Muscle of back (tissue), 3 donors: ENCODE measurements at regions not wholly inside any gene's neighbourhood (a gene's known extent, or its start where the extent isn't known, plus 50 kb on each side); places are given as distances from the start of the nearest gene placed in this dataset.

Experiments
- DNase-seq, 3 donors: peaks; one replicate each; pipeline versions ENCODE4 v3.0.0 to v3.0.0-alpha.2; 2013

DNA sequence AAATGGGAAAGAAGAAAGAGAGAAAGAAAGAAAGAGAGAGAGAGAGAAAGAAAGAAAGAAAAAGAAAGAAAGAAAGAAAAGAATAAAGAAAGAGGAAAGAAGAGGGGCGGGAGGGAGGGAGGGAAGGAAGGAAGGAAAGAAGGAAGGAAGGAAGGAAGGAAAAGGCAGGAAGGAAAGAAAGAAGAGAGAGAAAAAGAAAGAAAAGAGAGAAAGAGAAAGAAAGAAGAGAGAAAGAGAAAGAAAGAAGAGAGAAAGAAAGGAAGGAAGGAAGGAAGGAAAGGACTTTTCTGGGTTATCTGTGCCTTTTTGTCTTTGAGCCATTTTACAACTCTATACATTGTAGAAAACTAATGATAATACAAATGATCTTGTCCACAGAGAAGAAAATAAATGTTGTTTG, 136.6 kb upstream of the SMAD3 start:
- DNase-seq: no peak

DNA sequence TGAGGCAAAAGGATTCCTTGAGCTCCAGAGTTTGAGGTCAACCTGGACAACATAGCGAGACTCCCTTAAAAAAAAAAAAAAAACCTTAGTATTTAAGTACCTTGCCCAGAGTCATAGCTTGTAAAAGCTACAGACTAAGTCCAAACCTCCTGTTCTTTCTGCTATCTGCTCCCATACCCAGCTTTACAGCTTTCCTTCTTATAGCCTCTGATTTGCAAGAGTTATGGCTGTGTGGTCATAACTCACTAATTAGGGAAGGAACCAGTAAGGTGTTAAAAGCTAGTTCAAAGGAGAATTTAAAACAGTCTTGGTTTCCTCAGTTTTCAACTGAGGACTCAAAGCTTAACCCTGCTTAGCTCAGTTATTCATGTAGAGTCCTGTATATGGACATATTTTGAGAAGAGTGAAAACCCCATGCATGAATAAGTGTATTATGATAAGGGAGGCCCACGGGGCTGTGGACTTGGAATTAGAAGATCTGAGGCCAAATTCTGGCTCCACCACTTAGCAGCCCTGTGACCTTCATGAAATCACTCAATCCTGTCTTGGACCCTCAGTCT, 135.5 kb upstream of the SMAD3 start:
- DNase-seq: no peak

DNA sequence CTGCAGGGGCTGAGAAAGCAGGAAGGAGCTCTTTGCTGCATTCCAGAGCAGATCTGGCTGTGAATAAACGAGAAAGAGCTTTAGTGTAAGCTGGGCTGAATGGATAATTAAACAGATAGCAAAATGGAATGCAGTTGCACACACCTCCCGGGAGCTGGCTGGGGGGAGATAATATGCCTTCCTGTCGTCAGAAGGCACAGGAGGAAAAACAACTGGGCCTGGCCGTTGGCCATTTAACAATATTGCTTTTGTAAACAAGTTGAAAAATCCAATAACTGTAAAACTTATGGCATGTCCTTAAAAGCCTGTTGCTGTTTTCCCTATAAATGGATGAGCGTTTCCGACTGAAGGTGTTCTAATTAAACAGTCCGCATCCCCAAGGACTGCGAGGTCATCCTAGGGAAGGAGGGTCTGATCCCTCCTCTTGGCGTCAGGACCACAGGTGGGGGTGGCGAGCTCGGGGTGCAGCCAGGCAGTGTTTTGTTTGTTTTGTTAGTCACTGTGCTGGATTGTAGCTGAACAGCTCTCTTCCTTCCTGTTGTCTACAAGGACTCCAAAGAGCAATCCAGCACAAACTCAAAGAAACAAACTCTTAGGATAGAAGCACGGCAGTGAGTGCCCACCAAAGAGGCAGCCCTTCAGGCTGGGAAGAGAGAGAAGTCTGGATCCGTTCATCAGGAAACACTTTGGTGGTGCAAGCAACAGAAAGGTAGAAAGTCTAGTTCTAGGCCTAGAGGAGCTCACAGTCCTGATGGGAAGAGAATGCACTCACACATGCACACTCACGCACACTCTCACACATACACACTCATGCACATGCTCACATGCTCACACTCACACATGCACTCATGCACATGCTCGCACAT, 133.4 kb upstream of the SMAD3 start:
- DNase-seq: peak in 2 of 3 donors; percentile 38 to 48

DNA sequence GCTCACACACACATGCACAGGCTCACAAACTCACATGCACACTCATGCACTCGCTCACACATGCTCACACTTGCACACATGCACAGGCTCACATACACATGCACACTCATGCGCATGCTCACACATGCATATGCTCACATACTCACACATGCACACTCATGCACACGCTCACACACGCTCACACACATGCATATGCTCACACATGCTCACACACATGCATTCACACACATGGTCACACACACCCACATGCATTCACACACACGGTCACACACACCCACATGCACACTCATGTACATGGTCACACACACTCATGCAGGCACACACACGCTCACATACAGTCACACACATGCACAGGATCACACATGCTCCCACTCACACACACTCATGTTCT, 132.8 kb upstream of the SMAD3 start:
- no peak for DNase-seq

DNA sequence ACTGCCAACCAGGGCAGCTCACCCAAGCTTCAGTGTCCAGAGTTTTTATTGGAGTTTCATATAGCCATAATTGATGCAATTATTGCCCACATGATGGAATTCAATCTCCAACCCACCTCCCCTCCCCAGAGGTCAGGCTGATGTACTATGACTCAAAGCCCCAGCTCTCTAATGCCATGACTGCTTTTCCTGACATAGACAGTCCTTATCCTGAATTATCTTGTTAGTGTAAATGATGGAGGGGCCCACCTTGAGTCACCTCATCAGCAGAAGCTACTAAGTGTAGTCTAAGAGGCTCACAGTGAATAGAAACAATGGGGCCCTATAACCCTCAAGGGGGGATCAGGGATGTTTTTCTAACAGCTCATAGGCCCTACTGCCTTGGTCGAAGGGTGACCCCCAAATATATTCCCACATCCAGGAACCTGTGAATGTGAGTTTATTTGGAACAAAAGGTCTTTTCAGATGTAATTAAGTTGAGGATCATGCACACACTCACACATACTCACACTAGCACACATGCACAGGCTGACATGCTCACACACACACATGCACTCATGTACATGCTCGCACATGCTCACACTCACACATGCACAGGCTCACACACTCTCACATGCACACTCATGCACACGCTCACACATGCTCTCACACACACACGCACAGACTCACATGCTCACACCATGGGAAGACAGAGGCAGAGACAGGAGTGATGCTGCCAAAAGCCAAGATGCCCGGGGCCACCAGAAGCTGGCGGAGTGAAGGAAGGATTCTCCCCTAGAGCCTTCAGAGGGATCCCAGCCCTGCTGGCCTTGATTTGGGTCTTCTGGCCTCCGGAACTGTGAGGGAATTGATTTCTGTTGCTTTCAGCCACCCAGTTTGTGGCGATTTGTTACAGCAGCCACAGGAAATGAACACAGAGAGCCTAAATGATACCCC, 131.2 kb upstream of the SMAD3 start:
- no peak for DNase-seq

DNA sequence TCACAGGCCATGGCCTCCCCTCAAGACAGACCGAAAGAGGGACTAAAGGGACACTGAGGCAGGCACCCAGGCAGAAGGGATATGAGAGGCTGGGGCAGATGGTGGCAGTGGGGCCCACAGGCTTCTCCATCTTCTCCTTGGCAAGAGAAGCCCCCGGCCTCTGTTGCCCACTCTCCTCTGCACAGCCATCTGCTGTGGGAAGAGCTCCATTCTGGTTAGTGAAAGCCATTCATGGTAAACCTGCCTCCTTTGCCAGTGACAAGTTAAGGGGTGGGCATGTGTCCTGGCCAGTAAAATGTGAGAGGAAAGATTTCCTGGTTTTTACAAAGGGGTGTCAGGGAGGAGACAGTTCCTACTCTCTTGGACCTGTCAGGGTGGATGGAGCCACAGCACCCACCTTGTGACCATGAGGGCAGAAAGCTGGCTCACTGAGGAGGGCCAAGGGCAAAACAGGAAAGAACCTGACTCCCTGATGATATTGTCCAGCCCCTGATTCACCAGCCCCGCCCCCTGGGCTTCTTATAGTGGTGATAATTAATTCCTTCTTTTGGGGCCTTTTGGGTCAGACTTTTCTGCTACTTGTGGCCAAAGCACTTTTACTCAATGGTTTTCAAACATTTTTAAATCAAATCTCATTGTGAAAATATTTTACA, 130.4 kb upstream of the SMAD3 start:
- no peak for DNase-seq

DNA sequence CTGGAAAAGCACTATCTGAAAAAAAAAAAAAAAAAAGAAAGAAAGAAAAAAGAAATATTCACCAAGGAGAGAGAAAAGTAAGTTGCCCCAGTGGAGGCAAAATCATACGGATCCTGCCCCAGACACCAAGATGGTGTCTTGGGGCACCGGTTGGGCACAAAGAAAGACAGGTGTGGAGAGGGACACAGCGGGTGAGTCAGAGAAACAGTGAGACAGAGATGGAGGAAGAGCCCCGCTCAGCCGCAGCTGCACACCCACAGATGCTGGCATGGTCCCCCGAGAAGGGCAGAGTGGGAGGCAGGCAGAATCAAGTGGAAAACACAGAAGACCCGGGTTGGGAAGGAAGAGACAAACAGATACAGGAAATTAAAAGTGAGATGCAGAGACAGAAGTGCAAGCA, 129.7 kb upstream of the SMAD3 start:
- DNase-seq: no peak

DNA sequence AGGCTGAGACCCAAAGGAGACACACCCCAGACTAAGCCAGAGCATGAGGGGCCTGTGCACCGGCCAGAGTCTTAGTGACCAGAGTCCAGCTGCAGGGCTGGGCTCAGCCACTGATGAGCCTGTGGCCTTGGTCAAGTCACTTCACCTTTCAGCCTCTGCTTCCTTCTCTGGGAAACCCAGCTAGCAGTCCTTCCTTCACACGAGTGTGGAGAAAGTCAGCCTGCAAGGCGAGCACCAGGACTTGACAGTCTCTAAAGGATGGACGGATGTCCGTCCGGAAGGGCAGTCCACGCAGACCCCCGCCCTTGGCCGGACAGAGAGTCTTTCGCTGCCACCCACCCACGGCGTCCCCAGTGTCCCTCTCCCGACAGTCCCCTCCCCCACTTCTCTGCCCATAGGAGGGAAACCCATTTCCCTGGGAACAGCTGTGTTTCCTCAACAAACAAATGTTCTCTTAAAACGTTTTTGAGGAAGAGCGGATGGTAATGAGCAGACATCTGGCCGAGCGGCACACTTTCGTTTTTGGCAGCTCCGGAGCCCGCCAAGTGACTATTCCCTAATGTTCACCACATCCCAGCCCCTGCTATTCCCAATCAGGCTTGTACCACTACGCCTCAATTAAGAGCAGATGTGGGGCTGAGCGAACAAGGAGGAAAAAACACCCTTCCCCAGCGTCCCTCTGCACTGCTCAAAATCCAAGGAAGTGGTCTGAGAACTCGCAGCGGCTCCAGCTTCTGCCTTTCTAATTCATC, 129.1 kb upstream of the SMAD3 start:
- peak; percentile 59 to 91 (median 69) for DNase-seq

DNA sequence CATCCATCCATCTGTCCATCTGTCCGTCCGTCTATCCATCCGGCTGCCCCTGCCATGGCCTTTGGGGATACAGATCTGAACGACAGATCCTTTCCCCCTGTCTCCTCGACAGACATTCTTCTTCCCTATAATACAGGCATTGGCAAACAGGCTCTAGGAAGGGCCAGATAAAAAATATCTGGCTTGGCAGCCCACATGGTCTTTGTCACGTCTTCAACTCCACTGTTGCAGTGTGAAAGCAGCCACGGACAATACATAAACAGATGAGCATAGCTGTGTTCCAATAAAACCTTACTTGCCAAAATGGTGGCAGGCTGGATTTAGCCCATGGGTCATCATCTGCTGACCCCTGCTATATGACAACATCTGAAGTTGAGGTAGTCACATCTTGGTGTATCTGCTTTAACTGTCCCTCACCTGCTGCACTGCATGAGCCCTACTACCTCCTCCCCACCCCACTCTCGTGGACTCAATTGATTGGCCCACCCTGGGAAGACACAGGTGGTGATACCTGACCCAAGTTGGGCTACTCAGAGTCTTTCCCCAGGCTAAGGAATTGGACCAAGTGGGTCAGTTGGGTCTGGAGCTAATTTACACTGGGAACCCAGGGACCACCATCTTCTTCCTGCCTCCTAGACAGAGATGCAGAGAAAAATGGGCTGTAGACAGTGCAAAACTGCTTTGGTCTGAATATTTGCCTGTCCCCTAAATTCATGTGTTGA, 128.4 kb upstream of the SMAD3 start:
- DNase-seq: no peak

DNA sequence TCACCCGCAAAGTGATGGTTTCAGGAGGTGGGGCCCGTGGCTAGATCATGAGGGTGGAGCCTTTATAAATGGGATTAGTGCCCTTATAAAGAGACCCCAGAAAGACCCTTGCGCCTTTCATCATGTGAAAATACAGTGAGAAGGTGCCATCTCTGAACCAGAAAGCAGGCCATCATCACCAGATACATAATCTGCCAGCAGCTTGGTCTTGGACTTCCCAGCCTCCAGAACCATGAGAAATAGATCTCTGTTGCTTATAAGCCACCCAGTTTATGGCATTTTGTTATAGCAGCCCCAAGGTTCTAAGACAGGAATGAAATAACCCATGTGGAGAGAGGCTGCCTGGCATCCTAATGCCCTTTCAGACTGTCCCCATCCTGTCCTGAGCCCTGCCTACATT, 127.8 kb upstream of the SMAD3 start:
- no peak for DNase-seq

DNA sequence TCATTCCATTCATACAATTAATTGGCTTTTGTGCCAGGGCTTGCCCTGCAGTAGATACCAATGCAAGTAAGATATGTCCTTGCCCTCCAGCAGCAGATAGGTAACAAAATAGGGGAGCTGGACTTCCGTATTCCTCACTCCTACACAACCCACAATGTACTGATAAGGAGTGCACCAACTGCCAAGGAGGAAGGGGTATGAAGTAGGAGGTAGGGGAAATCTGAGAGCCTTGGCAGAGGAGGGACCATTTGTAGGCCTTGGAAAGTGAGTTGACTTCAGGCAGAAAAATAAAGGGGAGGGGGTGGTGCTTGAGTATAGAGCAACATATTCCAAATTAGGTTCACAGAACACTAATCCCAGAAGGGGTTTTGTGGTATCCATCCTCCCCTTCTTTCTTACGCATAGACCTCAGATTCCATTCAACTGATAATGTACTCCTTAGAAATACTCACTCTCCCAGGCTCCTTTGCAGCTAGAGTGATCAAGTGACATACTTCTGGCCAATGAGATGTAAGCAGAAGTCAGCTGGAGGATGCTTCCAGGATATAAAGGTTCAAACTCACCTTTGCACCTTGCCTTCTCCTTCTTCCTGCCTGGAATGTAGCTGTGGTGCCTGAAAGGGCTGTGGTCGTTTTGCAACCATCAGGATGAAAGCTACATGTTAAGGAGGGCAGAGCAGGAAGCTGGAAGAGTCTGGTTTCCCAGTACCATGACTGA, 127.1 kb upstream of the SMAD3 start:
- DNase-seq: no peak

DNA sequence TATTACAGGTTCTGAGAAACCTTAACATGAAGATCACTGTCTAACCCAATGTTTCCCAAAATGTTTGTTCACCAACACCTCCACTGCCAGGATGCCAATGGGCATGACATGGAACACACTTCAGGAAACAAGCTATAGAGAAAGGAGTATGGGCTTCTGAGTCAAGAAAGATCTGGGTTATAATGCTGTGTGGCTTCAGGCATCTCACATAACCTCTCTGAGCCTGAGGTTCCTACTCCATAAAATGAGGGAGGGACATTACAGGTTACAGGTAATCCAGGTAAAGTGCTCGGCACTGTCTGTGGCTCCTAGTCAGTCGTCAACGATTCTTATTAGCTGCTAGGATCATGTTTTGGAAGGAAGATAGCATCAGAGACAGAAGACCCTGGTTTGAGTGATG, 126.4 kb upstream of the SMAD3 start:
- no peak for DNase-seq

DNA sequence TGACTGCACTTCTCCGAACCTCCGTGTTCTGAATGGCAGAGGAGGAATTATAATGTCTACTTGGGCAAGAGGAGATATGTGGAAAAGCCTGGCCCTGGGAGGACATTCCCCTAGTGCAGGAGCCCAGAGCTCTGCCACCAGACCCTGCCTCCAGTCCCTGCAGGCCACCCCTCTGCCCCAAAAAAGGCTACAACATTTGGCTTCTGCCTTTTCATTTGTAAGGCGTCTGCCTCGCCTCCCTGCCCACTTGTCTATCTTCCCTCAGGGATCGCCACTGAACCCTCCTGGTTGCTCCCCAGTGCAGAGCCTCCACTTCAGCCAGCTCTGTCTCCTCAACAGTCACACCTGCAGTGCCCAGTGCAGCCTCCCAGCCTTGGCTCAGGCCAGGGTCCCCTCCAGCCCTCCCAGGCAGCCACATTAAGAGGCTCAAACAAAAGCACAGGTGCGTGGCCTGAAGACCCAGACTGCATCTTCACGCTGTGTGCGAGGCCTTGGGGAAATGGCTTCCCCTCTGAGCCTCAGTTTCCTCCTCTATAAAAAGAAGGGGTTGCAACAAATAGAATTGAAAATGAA, 125.9 kb upstream of the SMAD3 start:
- DNase-seq: no peak

DNA sequence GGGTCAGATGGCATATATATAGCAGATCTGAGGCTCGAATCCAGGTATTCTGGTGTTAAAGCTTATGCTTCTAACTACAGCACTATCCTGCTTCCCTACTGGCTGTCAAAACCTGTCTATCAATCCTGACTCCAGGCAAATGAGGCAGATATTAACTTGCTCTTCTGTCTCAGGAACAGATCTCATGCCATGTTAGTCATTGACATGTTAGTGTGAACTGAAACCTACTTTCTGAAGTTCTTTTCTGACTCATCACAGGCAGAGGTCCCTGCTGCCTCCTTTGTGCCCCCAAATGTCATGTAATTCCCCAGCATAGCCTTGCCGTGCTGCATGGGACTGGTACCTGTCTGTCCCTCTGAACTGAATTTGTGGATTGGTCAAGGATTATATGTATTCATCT, 125.0 kb upstream of the SMAD3 start:
- DNase-seq: no peak

DNA sequence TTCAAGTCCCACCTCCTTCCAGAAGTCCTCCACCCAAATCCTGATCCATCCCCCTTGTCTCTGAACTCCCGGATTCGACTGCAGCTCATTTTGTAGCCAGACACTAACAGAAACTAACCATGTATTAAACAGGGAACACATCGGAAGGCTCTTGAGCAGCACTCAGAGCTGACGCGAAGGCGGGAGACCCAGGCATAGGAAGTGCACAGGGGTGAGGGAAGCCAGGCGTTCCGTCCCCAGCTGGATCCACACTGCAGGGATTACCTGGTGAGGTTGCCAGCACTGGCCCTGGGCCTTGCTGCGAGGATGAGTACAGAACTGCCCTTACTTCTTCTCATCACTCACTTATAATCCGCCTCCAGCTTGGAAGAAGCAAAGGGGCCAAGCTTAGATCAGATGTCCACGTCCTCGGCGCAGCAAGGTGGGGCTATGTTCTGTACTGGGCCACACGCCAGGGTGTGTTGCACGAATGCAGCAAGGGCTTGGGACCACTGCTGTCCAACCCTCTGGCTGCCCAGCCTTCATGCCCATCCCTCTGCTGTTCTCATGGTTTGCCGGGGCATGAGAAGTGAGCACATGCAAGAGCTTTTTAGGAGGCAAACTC, 124.2 kb upstream of the SMAD3 start:
- DNase-seq: peak; percentile 35 to 88 (median 69)

DNA sequence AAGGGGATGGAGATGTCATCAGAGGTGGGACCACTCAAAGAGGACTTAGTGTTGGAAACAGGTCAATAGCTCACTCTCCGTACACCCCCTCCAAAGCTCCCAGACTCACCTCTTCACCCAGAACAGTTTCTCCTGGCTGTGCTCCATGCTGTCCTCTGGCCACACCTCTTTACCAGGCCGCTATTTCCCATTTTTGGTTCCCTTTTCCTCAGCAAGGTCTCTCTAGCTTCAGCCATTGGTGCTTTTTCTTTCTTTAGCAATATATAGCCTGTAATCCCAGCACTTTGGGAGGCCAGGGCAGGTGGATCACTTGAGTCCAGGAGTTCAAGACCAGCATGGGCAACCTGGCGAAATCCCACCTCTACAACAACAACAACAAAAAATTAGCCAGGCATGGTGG, 123.6 kb upstream of the SMAD3 start:
- no peak for DNase-seq

DNA sequence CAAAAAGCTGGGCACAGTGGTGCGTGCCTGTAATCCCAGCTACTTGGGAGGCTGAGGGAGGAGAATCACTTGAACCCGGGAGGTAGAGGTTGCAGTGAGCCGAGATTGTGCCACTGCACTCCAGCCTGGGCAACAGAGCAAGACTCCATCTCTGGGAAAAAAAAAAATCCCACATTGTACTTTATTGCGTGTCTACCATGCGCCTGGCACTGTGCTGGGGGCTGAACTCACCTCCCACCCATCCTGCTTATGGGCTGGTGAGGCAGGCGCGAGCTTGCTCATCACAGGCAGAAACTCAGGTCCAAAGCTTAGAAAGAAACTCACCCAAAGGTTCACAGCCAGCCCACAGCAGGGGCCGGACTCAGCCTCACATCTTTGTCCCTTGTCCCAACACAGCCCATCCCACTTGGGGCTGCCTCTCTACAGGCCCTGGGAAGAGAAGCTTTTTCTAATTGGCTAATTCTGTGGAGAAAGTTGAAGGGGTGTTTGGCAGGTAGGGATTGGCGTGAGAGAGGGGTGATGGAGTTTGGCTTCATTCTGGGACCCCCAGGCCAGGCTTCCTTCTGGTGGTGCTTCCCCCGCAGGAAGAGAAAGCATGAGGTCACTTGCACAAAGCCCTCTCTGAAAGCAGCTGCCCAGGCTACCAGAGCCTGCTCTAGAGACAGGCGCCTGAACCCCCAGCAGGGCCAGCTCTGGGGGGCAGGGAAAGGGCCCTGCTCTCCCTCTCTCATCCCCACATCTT, 122.6 kb upstream of the SMAD3 start:
- no peak for DNase-seq

DNA sequence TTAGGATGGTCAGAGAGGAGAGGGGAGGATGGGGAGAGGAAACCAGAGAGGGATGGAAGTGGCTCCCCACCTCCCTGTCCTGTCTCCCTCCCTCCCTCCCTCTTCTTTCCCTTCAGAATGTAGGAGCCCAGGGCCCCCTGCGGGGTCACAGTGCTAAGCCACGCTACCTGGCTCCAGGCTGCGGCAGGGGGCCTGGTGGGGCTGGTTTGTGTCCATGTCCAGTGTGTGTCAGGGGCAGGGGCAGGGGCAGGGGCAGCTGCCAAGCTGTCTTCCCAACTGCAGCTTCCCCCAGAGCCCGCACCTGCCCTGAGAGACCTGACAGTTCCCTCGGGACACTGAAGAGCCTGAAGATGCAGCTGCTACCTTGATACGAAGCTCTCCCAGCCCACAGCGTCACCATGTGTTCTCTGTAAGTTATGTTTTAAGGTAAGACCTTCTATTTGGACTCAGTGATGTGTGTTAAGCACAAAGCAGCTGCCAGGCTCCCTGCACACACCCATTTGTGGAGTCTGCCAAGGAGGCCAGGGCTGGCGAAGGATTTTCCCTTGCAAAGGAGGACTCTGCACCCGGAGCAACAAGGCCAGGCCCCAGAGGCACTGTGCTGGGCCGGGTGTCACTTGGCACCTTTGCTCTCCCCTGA, 121.8 kb upstream of the SMAD3 start:
- DNase-seq: no peak
